NCI-H774 (cell line): ENCODE measurements at regions not wholly inside any gene's neighbourhood (a gene's known extent, or its start where the extent isn't known, plus 50 kb on each side); places are given as distances from the start of the nearest gene placed in this dataset.

Source experiments
- DNase-seq: peaks from one replicate; lab custom pipeline; 2025; lab: John Stamatoyannopoulos, UW

- no peak for DNase-seq
These were observed 215.5 kb downstream of the BUD13 start for GRCh38 chr11:116557282-116557681.

DNA sequence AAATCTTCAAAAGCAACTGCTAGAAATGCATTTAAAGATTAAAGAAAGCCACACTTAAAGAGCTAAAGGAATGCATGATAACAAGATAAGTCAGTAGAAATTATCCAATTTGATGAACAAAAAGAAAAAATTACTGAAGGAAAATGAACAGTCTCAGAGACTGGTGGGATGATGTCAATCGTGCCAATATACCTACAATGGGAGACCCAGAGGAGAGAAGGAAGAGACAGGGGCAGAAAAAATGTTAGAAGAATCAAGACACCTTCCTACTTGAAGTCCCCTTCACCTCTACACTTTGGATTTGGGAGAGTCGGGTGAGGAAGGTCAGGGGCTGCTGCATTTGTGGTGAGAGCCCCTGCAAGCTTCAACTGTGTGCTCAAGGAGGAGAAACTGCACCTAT, 216.3 kb downstream of the BUD13 start:
- DNase-seq: no peak

DNA sequence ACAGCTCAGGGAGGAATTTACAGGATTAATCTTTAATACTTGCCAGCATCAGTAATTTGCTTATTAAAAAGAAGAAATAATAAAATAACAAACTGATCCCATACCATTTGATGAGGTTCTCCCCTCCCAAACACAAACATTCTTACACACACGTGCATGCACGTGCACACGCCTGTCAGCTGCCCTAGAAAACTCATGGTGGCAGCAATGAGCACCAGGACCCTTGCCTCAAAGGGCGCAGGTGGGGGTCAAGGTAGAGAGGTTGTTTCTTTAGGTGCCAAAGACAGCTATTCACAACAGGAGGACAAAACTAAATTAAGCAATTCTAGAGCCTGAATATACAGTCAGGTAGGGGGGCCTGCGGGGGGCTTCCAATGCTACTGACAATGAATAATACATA, 219.3 kb downstream of the BUD13 start:
- no peak for DNase-seq

GRCh38 chr11:116551576-116551975, 221.2 kb downstream of the BUD13 start:
- DNase-seq: no peak

DNA sequence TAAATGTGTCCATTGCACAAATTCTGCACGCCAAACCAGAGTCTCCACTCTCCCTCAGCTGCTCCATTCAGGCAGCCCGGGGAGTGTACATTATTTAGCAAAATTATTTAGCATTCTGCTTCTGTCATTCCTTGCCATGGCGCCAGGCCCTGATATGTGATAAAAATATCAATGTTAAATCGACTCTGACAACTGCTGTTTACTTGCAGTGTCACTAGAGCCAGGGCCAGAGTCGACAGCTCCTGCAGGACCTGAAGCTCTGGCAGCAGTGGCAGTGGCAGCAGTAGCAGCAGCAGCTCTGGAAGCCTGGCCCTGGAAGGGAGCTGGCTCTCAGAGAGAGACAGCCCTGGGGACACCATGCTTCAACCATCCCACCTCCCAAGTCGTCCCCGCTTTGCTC, 224.5 kb downstream of the BUD13 start:
- no peak for DNase-seq

DNA sequence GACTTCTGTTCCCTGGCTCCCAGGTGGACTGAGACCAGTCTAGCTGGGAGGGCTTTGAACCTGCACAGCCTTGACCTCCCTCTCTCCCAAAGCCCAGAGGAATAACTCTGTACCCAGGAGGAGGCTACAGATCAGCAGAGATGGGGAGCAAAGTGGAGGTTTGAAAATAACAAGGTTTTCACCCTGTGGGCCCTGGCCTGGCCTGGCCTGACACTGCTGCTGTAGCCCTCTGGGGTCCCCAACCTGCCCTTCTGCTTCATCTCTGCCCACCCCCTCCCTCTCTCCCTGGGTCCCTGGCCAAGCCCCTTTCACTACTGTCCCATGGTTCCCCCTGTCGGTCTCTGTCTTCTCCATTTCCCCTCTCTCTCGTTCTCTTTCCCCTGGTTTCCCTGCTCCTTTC, 225.2 kb downstream of the BUD13 start:
- no peak for DNase-seq

DNA sequence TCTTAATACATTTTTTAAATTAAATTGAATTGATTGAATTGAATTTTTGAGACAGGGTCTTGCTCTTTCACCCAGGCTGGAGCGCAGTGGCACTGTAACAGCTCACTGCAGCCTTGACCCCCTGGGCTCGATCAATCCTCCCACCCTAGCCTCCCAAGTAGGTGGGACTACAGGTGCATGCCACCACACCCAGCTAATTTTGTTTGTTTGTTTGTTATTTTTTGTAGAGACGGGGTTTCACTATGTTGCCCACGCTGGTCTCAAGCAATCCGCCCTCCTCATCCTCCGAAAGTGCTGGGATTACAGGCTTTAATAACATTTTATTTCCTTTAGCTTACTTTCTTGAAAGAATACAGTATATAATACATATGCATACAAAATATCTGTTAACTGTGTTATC, 226.9 kb downstream of the BUD13 start:
- DNase-seq: no peak

DNA sequence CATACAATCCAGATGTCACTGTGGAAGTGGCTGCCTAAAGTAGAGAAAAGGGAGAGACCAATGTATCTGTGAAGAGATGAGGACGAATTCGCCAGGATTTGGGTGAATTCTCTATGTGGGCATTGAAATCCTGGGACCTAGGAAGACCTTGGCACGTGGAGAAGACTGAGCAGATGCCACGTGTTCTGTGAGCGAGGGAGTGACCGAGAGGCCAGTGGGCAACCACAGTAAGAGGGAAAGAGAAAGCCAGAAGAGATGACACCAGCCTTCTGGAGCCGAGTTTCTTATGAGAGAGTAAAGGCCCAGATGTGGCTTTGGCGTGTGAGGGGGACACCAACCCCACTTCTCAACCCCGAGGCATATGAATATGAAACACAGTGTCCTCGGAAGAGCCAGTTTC, 228.1 kb downstream of the BUD13 start:
- DNase-seq: no peak

DNA sequence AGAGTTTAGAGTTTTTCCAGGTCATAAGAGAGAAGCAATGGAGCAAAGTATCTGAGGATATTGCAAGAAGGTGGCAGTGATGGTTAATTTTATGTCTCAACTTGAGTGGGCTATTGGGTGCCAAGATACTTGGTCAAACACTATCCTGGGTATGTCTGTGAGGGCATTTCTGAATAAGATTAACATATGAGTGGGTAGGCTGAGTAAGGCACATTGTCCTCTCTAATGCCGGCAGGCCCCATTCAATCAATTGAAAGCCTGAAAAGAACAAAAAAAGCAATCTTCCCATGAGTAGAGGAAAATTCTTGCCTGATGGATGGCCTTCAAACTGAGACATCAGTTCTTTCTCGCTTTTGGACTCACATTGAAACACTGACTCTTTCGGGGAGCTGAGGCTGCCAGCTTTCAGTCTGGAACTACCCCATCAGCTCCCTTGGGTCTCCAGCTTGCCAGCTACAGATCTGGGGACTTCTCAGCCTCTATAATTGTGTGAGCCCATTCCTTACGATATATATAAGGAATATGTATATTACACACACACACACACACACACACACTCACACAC, 228.8 kb downstream of the BUD13 start:
- DNase-seq: no peak

- DNase-seq: no peak
These were observed 229.7 kb downstream of the BUD13 start for GRCh38 chr11:116543099-116543498.

DNA sequence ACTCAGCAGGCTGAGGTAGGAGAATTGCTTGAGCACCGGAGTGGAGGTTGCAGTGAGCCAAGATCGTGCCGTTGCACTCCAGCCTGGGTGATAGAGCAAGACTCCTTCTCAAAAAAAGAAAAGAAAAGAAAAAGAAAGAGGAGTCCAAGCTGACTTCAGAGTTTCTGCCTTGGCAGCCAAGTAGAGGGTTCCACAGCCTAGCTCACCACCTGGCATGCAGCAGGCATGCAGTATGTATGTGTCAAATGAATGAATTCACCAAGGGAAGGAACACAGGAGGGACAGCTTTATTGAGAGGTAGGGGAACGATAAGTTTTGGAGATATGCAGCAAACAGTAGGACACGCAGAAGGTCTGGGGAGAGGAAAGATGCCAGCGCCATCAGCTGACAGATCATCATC, 230.4 kb downstream of the BUD13 start:
- DNase-seq: no peak

DNA sequence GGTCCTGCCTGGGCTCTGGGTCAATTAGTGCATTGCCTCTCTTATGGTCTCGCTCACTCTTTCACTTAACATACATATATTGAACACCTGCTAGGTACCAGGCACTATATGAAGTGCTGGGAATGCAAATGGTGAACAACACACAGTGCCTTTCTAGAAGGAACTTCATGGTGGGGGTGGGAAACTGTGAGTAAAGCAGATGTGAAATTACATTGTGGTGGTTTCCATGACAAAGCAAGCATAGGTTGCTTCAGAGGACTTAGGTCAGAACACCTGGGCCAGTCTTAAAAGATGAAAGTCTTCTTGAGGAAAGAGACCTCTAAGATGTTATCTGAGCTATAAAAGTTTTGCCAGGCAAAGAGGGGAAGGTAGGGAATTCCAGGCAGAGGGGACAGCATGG, 231.3 kb downstream of the BUD13 start:
- no peak for DNase-seq

DNA sequence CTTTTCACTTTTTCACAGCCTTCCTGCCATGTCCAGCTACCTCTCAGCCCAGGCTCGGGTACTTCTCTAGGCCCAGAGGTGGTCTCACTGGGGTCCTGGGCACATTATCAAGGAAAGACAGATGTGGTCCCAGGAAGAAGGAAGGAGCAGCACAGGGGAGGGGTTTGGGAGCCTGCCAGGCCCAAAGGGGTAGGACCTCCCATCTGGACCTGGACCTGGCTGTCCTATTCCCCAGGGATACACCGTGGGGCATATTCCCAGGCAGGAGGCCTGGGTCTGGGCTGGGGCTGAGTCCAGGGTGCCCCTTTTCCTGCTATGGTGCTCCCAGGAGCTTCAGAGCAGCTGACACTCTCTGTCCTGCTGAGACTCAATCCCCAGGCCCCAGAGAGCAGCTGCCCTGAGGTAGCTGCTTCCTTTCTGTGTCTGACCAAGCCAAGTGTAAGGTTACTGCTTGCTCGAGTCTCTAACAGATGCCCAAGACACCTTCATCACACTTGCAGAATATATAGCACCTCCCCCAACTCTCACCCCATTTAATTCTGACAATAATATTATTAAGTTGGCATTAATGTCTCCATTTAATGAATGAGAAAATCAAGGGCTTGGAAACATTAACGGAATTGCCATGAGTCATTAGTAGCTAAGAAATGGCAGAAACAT, 232.0 kb downstream of the BUD13 start:
- no peak for DNase-seq

DNA sequence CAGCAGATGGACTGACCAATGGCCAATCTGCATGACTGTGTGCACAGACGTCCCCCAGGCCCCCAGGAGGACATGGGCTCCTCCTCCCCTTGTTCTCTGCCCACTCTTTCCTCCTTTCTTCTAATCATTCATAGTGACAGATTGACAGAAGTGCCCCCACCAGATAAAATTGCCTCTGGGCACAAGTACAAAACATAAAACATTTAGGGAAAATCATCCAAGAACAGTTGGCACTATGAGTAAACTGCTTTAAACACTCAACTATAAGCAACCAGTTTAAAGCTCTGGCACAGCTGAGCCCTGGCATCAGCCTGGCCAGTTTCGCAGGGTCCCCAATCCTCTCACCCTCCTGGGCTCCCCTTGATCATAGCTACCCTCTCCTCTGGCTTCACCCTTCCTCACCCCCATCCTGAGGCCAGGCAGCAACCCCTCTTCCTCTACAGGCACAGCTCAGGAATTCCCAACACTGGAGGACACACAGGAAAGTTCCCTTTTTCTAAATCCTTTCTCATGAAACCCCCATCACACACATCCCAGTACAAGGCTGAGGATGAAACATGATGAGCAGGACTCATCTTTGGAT, 232.9 kb downstream of the BUD13 start:
- DNase-seq: no peak

DNA sequence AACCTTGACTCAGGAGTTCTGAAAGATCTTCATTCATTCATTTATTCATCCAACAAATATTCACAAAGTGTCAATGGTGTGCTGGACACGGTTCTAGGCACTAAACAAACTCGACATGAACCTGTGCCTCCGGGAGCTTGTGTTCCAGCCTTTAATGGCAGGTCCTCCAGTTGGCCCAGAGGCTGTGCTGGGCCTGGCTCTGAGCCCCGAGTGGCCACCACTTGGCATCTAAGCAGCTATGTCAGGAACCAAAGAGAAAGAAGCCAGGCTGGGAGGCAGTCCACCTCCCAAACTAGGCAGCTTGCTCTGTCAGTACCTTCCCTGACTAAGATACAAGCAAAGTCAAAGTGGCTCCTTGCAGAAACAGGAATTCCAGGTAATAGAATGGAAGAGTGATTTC, 233.6 kb downstream of the BUD13 start:
- DNase-seq: no peak

- DNase-seq: no peak
These were observed 234.1 kb downstream of the BUD13 start for GRCh38 chr11:116538677-116539076.

DNA sequence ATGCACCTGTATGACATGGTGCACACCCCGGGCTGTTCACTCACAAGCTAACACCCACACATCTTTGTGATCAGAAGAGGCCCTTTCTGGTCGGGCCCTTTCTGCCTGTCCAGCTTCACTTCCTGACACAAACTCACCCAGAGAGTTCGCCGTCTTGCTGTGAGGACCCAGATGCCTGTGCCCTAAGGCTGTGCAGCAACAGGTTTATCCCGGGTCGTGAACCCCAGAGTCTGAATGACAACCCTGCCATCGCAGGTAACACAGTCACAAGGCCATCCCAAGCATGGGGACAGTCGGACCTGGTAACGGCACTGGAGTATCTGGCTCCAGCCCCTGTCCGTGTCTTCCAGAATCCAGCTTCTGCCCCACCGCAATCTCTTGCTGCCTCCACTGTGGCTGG, 235.1 kb downstream of the BUD13 start:
- DNase-seq: no peak

DNA sequence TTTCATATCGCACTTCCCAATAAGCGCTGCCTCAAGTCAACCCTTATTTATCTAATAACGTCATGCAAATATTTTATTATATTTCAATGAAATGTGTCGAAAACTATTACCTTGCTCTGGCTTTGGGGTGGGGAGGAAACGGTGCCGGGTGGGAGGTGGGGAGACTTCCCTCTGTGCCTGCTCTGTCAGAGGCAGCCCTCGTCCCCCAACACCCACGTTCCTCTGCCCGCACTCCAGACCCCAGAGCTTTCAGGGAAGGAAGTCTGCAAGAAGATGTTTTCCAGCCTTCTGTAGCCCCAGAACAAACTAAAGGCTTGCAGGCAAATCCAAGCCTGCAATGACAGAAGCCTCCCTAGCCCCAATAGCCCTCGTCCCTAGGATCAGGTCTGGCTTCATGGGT, 235.7 kb downstream of the BUD13 start:
- no peak for DNase-seq

DNA sequence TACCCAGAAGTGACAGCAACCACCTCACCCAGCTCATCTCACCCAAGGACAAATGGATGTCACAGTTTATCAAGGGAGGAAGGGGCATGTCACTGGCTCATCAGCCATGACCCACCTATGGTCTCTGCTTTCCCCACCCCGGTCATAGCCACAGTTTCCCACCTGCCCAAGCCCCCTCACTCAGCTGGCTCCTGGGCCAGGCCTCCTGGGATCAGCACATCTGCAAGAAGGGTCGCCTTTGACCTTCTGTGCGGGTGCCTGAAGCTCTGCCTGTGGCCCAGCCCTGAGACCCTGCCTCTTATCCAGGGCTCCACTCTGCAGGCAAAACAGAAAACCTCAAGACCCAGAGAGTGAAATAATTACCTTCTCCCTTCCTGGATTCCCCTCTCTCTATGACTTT, 236.4 kb downstream of the BUD13 start:
- DNase-seq: no peak

GRCh38 chr11:116535994-116536393, 236.8 kb downstream of the BUD13 start:
- DNase-seq: no peak

DNA sequence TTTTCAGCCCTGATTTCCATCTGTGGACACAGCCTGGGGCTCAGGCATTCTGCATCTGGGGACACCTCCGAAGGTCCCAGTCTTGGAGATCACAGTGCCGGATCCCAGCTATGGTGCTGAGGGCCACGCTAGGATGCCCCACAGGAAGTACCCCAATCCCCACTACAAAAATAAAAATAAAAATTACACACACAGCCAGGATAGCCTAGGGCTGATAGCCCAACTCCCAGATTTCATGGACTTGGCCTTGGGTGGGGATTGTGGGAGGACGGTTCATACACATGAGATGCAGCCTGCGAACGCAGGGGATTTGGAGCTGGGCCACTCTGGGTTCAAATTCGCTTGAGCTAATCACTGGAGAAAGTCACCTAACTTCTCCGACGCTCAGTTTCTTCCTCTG, 237.7 kb downstream of the BUD13 start:
- no peak for DNase-seq

DNA sequence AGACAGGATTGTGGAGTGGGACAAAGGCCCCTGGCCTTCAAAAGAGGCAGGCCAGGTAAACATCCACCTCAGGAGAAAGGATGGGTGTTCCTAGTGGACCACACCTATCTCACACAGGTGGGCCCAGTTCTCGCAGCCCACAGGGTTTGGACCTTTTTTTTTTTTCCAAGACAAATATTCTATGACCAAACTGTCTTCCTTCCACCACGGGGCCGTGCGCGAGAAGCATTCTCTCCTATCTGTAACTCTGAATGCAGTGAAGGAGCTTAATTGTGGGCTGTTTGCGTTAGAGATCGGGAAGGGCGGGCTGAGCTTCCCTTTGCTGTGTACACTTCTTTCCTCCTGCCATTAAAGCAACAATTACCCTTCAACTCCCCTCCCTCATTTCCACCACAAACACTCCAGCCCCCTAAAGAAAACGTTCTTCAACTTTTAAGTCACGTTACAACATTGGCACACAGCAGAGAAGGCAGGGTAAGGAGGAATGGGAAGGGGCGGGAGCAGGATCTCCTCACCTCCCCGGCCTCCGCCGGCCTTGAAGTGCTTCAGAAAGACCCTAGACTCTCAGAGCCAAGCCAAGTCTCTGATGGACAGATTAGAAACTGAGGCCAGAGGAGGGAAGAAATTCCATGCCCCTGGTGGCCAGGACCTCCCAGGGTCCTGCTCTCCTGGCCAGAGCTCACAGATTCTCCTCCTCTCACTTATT, 238.4 kb downstream of the BUD13 start:
- DNase-seq: no peak

- DNase-seq: no peak
These were observed 239.5 kb downstream of the BUD13 start for GRCh38 chr11:116533186-116533825.
